ENCODE measurements at regions not wholly inside any gene's neighbourhood (a gene's known extent, or its start where the extent isn't known, plus 50 kb on each side); places are given as distances from the start of the nearest gene placed in this dataset.

DNA sequence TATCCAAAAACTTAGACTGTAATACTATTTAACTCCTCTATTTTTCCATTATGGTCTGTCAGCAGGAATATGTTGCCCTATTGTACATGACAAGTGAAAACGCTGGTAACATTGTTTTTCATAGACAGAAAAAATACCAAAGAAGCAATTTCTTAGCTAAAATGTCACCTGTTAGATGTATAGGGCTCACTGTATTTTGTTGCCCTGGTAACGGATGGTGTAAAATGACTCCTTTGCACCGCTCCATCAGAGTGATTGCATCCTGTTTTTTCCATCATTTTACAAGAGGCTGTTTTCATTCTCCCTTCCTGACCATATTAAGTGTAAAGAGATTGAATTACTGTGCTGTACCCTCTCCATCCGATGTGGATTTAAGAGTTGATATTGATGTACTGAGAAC is 460.1 kb upstream of the TLE4 start:
- Histone ChIP-seq H3K4me1 (ENCODE audit: control insufficient read depth, insufficient read depth, low read length) (no peaks in the 10 kb centered on the region), H3K9ac (ENCODE audit: low read length) (no peak overlapping the region), H3K9me3 (ENCODE audit: control insufficient read depth, insufficient read depth, low read depth, low read length) (peaks cover 29% of the 10 kb centered on the region), H3K27me3 (ENCODE audit: control insufficient read depth, insufficient read depth, low read length) (no peaks in the 10 kb centered on the region), H3K4me3 (ENCODE audit: low read depth, low read length) (no peak overlapping the region), H3K27ac (ENCODE audit: low read depth, low read length) (no peak overlapping the region), H3K36me3 (ENCODE audit: control insufficient read depth, insufficient read depth, low read length) (no peaks in the 10 kb centered on the region)

- no peak overlapping the region for H3K27ac ChIP-seq (ENCODE audit: low read depth, low read length)
- no peaks in the 10 kb centered on the region for H3K36me3 ChIP-seq (ENCODE audit: control insufficient read depth, insufficient read depth, low read length)
- H3K4me3 ChIP-seq (ENCODE audit: low read depth, low read length), result no peak overlapping the region
- H3K9ac ChIP-seq (ENCODE audit: low read length), result no peak overlapping the region
- no peaks in the 10 kb centered on the region for H3K27me3 ChIP-seq (ENCODE audit: control insufficient read depth, insufficient read depth, low read length)
- H3K4me1 ChIP-seq (ENCODE audit: control insufficient read depth, insufficient read depth, low read length), result no peaks in the 10 kb centered on the region
- no peaks in the 10 kb centered on the region for H3K9me3 ChIP-seq (ENCODE audit: control insufficient read depth, insufficient read depth, low read depth, low read length)
Observed at GRCh38 chr9:79115176-79115575, 456.6 kb upstream of the TLE4 start.

DNA sequence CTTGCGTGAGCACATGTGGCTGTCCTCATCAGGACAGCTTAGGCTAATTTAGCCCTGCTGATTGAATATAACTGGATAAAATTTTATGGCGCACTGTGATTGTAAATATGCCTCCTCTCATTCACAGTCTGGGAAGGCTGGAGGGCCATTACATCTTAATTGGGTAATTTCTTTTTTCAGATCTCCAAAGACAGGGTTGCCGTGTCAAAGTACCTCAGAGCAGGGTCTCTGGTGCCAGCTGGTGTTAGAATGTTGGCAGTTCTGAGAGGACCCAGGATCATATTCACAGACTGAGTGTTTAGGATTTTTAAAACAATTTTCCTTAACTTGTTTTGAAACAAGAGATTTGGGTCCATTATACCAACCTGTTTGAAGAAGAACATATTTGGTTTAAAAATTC is 455.7 kb upstream of the TLE4 start:
- no peak overlapping the region for H3K27ac ChIP-seq (ENCODE audit: low read depth, low read length)
- H3K36me3 ChIP-seq (ENCODE audit: control insufficient read depth, insufficient read depth, low read length), result no peaks in the 10 kb centered on the region
- H3K9ac ChIP-seq (ENCODE audit: low read length), result no peak overlapping the region
- no peaks in the 10 kb centered on the region for H3K27me3 ChIP-seq (ENCODE audit: control insufficient read depth, insufficient read depth, low read length)
- no peaks in the 10 kb centered on the region for H3K4me1 ChIP-seq (ENCODE audit: control insufficient read depth, insufficient read depth, low read length)
- no peak overlapping the region for H3K4me3 ChIP-seq (ENCODE audit: low read depth, low read length)
- no peaks in the 10 kb centered on the region for H3K9me3 ChIP-seq (ENCODE audit: control insufficient read depth, insufficient read depth, low read depth, low read length)

GRCh38 chr9:79116709-79117108 is 455.1 kb upstream of the TLE4 start:
- Histone ChIP-seq H3K9ac (ENCODE audit: low read length) (no peak overlapping the region), H3K4me1 (ENCODE audit: control insufficient read depth, insufficient read depth, low read length) (no peaks in the 10 kb centered on the region), H3K27me3 (ENCODE audit: control insufficient read depth, insufficient read depth, low read length) (no peaks in the 10 kb centered on the region), H3K27ac (ENCODE audit: low read depth, low read length) (no peak overlapping the region), H3K4me3 (ENCODE audit: low read depth, low read length) (no peak overlapping the region), H3K36me3 (ENCODE audit: control insufficient read depth, insufficient read depth, low read length) (no peaks in the 10 kb centered on the region), H3K9me3 (ENCODE audit: control insufficient read depth, insufficient read depth, low read depth, low read length) (no peaks in the 10 kb centered on the region)

GRCh38 chr9:79120533-79120932 is 451.2 kb upstream of the TLE4 start:
- no peaks in the 10 kb centered on the region for H3K4me1 ChIP-seq (ENCODE audit: control insufficient read depth, insufficient read depth, low read length)
- H3K27ac ChIP-seq (ENCODE audit: low read depth, low read length), result no peak overlapping the region
- no peaks in the 10 kb centered on the region for H3K36me3 ChIP-seq (ENCODE audit: control insufficient read depth, insufficient read depth, low read length)
- no peak overlapping the region for H3K4me3 ChIP-seq (ENCODE audit: low read depth, low read length)
- H3K9ac ChIP-seq (ENCODE audit: low read length), result no peak overlapping the region
- no peaks in the 10 kb centered on the region for H3K27me3 ChIP-seq (ENCODE audit: control insufficient read depth, insufficient read depth, low read length)
- no peaks in the 10 kb centered on the region for H3K9me3 ChIP-seq (ENCODE audit: control insufficient read depth, insufficient read depth, low read depth, low read length)

- Histone ChIP-seq H3K4me3 (ENCODE audit: low read depth, low read length) (no peak overlapping the region), H3K27me3 (ENCODE audit: control insufficient read depth, insufficient read depth, low read length) (no peaks in the 10 kb centered on the region), H3K4me1 (ENCODE audit: control insufficient read depth, insufficient read depth, low read length) (no peaks in the 10 kb centered on the region), H3K9me3 (ENCODE audit: control insufficient read depth, insufficient read depth, low read depth, low read length) (no peaks in the 10 kb centered on the region), H3K9ac (ENCODE audit: low read length) (no peak overlapping the region), H3K36me3 (ENCODE audit: control insufficient read depth, insufficient read depth, low read length) (no peaks in the 10 kb centered on the region), H3K27ac (ENCODE audit: low read depth, low read length) (no peak overlapping the region)
Observed at GRCh38 chr9:79120941-79121340, 450.8 kb upstream of the TLE4 start.

DNA sequence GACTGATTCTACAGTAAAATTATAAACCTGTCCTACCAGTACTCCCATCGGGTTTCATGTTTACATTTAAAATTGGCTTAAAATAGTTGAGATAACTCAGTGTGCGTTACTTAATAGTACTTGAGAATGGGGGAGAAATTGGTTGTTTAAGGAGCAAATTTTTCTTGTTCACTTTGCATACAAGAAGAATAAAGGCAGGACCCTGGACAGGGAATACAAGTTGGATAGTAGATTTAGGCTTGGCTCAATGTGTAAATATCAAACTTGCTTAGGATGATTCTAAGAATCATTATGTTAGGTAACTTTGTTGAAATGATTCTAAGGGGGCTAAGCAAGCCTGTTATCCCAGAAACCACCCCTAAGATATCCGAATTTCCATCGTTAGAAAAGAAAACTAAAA is 448.4 kb upstream of the TLE4 start:
- Histone ChIP-seq H3K9ac (ENCODE audit: low read length) (no peak overlapping the region), H3K36me3 (ENCODE audit: control insufficient read depth, insufficient read depth, low read length) (no peaks in the 10 kb centered on the region), H3K4me3 (ENCODE audit: low read depth, low read length) (no peak overlapping the region), H3K9me3 (ENCODE audit: control insufficient read depth, insufficient read depth, low read depth, low read length) (no peaks in the 10 kb centered on the region), H3K27ac (ENCODE audit: low read depth, low read length) (no peak overlapping the region), H3K27me3 (ENCODE audit: control insufficient read depth, insufficient read depth, low read length) (no peaks in the 10 kb centered on the region), H3K4me1 (ENCODE audit: control insufficient read depth, insufficient read depth, low read length) (no peaks in the 10 kb centered on the region)

DNA sequence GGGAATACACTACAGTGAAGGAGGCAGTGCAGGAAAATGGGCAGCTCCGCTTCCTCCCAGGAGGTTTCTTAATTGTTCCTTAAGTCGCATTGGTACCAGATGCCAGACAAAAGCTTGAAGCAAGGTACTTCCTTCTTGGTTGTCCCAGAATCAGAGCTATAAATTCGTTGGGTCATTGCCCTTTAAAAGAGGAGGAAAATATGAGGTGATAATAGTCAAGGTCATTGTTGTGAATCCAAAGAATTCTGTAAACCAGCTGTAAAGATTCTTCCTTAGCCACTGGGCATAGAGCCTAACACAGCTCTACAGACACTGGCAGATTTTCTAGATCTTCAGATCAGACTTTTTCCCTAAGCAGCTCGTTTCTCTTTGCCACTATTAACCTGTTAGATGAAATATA is 444.1 kb upstream of the TLE4 start:
- no peak overlapping the region for H3K9ac ChIP-seq (ENCODE audit: low read length)
- H3K4me3 ChIP-seq (ENCODE audit: low read depth, low read length), result no peak overlapping the region
- no peaks in the 10 kb centered on the region for H3K36me3 ChIP-seq (ENCODE audit: control insufficient read depth, insufficient read depth, low read length)

GRCh38 chr9:79129865-79130480 is 441.8 kb upstream of the TLE4 start:
- Histone ChIP-seq H3K4me3 (ENCODE audit: low read depth, low read length) (no peak overlapping the region), H3K36me3 (ENCODE audit: control insufficient read depth, insufficient read depth, low read length) (no peaks in the 10 kb centered on the region), H3K27me3 (ENCODE audit: control insufficient read depth, insufficient read depth, low read length) (no peaks in the 10 kb centered on the region), H3K9ac (ENCODE audit: low read length) (no peak overlapping the region), H3K4me1 (ENCODE audit: control insufficient read depth, insufficient read depth, low read length) (peaks cover 19% of the 10 kb centered on the region), H3K9me3 (ENCODE audit: control insufficient read depth, insufficient read depth, low read depth, low read length) (no peaks in the 10 kb centered on the region), H3K27ac (ENCODE audit: low read depth, low read length) (no peak overlapping the region)

More for the DNA sequence above, 444.1 kb upstream of the TLE4 start:
- H3K9me3 ChIP-seq (ENCODE audit: control insufficient read depth, insufficient read depth, low read depth, low read length), result no peaks in the 10 kb centered on the region
- H3K4me1 ChIP-seq (ENCODE audit: control insufficient read depth, insufficient read depth, low read length), result peaks cover 12% of the 10 kb centered on the region
- no peak overlapping the region for H3K27ac ChIP-seq (ENCODE audit: low read depth, low read length)
- H3K27me3 ChIP-seq (ENCODE audit: control insufficient read depth, insufficient read depth, low read length), result no peaks in the 10 kb centered on the region

GRCh38 chr9:79131246-79131774 is 440.5 kb upstream of the TLE4 start:
- no peak overlapping the region for H3K4me3 ChIP-seq (ENCODE audit: low read depth, low read length)
- H3K27me3 ChIP-seq (ENCODE audit: control insufficient read depth, insufficient read depth, low read length), result no peaks in the 10 kb centered on the region
- no peak overlapping the region for H3K27ac ChIP-seq (ENCODE audit: low read depth, low read length)
- no peak overlapping the region for H3K9ac ChIP-seq (ENCODE audit: low read length)
- H3K4me1 ChIP-seq (ENCODE audit: control insufficient read depth, insufficient read depth, low read length), result peaks cover 19% of the 10 kb centered on the region
- no peaks in the 10 kb centered on the region for H3K36me3 ChIP-seq (ENCODE audit: control insufficient read depth, insufficient read depth, low read length)
- no peaks in the 10 kb centered on the region for H3K9me3 ChIP-seq (ENCODE audit: control insufficient read depth, insufficient read depth, low read depth, low read length)

DNA sequence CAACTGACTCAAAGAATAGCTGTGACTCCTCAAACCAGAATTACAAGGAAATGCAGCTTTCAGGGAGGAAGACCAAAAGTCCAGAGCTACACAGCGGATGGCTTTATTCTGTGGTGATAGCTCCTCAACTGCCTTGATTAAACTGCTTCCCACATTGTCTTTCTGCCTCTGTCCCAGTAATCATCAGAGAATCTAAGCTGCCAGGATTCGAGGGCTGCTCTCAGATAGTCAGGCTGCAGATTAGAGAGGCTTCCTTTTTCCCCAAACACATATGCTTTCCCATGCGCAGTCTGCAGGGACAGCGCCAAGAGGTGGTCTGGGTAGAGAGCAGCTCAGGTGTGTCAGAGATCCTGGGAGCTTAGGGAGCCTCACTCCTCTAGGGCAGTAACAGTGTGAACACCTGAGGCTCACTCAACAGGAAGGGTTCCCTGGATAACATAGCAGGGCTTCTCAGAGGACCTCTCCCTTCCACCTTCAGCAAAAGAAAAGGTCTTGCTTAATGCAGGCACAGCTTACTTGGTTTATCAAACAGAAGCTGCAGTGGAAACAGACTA is 439.9 kb upstream of the TLE4 start:
- Histone ChIP-seq H3K27ac (ENCODE audit: low read depth, low read length) (no peak overlapping the region), H3K9ac (ENCODE audit: low read length) (no peak overlapping the region), H3K27me3 (ENCODE audit: control insufficient read depth, insufficient read depth, low read length) (no peaks in the 10 kb centered on the region), H3K4me1 (ENCODE audit: control insufficient read depth, insufficient read depth, low read length) (peaks cover 19% of the 10 kb centered on the region), H3K36me3 (ENCODE audit: control insufficient read depth, insufficient read depth, low read length) (no peaks in the 10 kb centered on the region), H3K4me3 (ENCODE audit: low read depth, low read length) (no peak overlapping the region), H3K9me3 (ENCODE audit: control insufficient read depth, insufficient read depth, low read depth, low read length) (no peaks in the 10 kb centered on the region)
